ENCODE measurements at regions not wholly inside any gene's neighbourhood (a gene's known extent, or its start where the extent isn't known, plus 50 kb on each side); places are given as distances from the start of the nearest gene placed in this dataset.
A peak's percentile ranks its signal among the peaks of the same experiment; 100 is the strongest.
"Not testable (repeated sequence)": the region's sequence is repeated elsewhere in the genome, so short reads cannot be mapped to it uniquely, and the experiment has no call there.

DNA sequence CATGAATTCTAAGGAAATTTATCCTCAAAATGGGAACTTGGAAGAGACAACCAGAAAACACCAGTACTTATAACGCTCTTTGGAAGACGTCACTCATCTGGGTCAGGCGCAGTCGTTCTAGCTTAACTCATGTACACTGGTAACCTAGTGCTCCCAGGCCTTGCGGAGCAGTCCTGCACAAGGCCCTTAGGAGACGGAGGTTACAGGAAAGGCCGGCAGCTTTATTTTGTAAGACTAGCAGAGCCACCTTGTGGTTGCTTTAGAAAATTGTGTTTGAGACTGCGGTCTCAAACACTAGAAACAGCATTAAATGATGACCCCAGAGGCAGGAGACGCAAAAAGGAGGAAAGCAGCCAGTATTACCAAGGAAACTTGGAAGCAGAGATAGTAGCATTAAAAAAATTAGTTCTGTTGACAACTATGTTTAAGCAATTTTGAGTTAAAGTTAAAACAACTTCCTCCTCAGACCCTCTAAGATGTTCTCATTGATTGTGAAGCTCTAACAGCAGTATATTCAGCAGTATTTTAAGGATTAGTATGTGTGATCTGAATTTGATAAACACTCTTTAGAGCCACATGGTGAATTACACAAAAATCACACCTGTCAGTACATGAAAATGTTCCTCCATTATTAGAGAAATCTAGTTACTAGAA, 141.9 kb upstream of the C2CD4B start:
- intact Hi-C loops (cut with DNase I): loop anchor here in 1 of 2 donors (5.0 to 10.0 kb wide), 2 partner anchors 232 to 435 kb away; no protein-coding TSS in a partner anchor
- DNase-seq (peak; percentile 61), ATAC-seq (peak; percentile 89 to 93)

DNA sequence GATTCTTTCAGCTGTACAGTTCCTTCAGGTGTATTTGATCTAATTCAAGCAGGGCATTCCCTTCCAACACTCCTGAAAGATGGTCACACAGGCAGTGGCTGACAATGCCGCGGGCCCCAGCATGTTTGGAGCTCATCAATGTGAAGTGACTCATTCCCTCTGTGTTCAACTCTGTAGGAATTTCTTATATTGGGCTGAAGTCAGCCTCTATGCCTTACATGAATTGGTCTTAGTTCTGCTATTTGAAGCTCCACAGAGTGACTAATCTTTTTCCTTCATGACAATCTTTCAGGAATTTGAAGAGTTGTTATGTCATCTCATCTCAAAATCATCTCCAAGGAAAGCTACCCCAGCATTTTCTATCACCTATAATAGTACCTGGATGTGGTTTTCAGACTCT, 142.5 kb upstream of the C2CD4B start:
- no peak for DNase-seq
- intact Hi-C loops (cut with DNase I): loop anchor here in 1 of 2 donors (5.0 to 10.0 kb wide), 2 partner anchors 233 to 435 kb away; no protein-coding TSS in a partner anchor
- ATAC-seq: no peak

DNA sequence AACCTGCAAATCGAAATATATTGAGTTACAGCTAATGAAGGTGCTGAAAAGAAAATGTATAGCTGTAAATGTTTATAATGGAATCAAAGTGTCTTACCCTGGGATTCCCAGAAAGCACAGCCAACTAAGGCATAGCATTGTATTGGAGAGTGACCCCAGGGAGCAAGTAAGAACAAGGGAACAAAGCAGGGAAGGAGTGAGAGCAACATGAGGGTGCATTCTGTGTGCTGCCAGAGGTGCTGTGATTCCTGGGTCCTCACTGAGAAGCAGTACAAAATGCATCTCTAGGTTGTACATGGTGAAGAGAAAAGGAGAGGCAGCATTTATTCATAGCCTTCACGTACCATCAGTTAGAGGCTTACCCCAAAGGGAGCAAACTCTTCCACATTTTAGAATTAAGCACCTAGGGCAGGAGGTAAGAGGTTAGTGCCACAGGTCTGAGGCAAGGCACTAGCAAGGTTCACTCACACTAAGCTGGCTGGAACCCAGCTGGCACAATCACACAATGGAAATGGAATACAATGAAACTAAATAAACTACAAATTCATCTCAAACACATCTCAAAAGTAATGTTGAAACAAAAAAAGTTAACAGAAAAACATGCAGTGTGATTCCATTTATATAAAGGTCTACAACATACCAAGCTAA, 151.5 kb upstream of the C2CD4B start:
- ATAC-seq (no peak), DNase-seq (no peak)
- intact Hi-C loops (cut with DNase I): no loop called here

DNA sequence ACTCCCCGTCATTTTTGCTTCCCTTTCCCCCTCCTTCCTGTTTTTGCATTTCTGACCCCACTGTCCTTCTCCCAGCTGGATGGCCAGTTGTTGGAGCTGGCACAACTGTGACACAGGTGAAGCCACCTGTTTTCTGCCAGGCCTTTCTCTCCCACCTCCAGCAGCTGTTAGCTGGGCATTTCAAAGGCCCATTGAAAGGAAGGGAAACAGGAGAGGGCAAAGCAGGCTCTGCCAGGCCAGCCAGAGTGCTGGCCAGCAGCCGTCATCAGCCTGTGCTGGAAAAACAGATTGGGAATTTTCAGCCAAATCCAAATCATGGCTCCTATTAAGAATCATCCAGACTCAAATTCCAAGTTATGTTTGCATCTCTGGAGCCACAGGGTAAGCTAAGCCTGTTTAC, 155.2 kb upstream of the C2CD4B start:
- intact Hi-C loops (cut with DNase I): no loop called here
- no peak for ATAC-seq

DNA sequence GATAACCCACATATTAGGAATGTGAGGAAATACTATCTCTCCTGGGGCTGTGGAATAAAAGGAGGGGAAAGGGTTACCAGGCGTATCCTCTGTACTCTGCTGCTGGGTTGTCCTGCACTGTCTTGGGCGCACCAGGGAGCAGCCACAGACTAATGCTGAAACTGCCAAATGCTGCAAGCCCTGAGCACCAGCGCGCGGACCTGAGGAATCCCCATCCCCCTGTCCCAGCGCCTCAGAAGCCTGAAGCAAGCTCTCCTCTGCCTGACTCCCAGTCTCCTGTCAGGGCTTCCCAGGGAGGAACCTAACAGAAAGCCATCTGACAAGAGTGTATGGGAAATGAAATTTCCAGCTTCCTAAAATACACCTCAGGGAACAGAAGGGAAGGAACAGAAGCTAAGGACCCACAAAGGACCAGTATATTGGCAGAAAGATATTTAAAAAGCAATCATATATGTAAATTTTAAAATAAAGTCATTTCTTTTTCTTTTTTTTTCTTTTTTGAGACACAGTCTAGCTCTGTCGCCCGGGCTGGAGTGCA, 158.3 kb upstream of the C2CD4B start:
- no peak for DNase-seq
- intact Hi-C loops (cut with DNase I): no loop called here
- peak in 1 of 2 donors; percentile 44 for ATAC-seq

More for the DNA sequence above, 155.2 kb upstream of the C2CD4B start:
- DNase-seq: no peak

DNA sequence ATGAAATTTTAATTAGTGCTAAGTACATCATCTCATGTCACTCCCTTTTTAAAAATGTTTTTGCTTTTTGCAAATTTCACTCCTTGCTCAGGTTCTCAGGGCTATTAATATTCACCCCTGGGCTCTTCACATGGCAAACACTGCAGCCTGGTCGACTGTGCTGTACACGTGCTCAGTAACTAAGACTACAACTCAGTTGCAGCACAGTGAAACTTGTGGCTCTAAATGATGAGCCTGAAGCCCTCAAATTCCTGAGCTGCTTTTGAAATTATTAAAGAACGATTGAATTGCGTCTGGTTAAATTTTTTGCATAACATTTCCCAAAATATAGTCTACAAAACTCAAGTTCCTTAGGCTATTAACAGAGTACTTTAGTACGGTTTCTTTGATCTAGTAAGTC, 159.3 kb upstream of the C2CD4B start:
- ATAC-seq: no peak
- intact Hi-C loops (cut with DNase I): no loop called here
- no peak for DNase-seq

DNA sequence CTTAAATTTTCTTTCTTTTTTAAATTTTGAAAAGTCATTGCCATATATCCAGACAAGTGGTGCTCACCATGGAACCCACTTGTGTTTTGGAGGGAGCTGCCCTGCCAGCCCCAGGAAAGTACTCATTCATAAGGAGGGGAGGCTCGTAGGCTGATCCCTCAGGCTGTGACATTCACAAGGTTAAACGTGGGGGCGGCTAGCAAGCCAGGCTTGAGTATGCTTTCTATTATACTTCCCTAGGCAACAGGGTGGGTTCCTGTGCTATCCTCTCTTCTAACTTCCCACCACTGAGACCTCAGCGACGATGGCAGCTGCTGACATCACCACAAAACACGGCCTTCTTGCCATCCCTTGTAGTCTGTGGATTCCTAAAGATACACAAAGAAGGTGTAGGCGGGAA, 160.5 kb upstream of the C2CD4B start:
- DNase-seq (no peak), ATAC-seq (no peak)
- intact Hi-C loops (cut with DNase I): no loop called here

DNA sequence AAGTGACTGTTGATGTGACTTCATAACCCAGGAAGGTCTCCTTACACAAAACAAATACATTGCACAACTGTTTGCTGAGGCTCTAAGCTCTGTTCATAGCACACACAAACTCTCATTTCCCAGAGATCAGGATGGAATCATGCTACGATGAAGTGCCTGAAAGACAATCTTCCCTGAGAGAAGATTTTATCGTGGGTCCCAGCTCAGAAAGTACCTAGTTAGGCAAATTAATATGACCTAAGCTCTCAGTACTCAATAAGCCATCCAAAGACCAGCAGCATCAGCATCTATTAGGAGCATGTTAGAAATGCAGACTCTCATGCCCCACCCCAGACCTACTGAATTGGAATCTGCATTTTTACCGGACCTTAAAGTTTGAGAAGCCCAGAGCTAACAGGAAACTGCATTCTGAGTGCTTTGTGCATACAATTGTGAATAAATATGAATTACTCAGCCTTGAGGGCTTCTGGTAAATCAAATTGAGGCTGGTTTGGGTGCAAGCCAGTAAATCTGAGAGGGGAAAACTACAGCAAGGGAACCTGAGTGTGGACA, 161.5 kb upstream of the C2CD4B start:
- DNase-seq (no peak), ATAC-seq (no peak)
- intact Hi-C loops (cut with DNase I): no loop called here

DNA sequence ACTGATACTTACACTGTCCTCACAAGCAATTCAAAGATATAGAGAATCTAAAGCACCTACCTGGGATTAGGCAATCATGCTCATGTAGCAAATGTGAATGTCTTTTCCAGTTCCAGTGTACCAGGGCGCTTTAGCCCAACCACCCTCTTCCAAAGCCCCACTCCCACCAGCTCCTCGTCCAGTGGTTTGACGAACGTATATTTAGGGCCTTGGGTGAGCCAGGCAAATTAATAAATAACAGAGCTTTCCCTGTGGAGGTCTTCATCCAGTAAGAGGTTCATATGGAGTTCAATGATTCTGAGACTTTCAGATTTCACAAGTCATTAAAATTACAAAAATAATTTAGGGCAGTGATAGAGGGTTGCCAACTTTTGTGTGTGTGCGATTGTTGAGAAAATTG, 162.3 kb upstream of the C2CD4B start:
- no peak for DNase-seq
- intact Hi-C loops (cut with DNase I): no loop called here
- no peak for ATAC-seq

DNA sequence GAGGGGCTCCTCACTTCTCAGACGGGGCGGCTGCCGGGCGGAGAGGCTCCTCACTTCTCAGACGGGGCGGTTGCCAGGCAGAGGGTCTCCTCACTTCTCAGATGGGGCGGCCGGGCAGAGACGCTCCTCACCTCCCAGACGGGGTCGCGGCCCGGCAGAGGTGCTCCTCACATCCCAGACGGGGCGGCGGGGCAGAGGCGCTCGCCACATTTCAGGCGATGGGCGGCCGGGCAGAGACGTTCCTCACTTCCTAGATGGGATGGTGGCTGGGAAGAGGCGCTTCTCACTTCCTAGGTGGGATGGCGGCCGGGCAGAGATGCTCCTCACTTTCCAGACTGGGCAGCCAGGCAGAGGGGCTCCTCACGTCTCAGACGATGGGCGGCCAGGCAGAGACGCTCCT, 167.4 kb upstream of the C2CD4B start:
- intact Hi-C loops (cut with DNase I); ATAC-seq; DNase-seq: not testable (repeated sequence)

DNA sequence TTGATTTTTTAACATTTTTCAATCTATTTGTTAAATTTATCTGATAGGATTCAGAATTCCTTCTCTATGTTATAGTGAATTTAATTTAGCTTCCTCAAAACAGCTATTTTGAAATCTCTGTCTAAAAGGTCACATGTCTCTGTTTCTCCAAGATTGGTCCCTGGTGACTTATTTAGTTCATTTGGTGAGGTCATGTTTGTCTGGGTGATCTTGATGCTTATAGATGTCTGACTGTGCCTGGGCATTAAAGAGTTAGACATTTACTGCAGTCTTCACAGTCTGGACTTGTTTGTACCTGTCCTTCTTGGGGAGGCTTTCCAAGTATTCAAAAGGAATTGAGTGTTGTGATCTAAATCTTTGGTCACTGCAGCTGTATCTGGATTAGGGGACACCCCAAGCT, 169.5 kb upstream of the C2CD4B start:
- DNase-seq (no peak), ATAC-seq (no peak)
- intact Hi-C loops (cut with DNase I): no loop called here

DNA sequence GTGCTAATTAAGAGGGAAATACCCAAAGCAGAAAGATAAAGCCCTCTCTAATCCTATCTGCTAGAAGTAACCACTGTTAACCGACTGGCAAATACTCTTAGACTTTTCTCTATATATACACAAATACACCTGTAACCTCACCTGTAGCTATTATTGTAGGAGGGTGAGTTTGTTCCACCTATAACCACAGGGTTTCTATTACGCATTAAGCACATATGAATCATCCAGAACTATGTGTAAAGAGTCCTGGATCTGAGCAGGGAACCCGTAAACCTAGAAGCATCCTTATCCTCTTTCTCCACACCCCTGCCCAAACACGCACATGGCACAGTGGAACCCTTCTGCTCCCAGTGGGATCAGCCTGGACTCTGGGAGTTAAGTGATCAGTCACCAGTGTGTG, 172.8 kb upstream of the C2CD4B start:
- no peak for ATAC-seq
- intact Hi-C loops (cut with DNase I): no loop called here
- DNase-seq: no peak

DNA sequence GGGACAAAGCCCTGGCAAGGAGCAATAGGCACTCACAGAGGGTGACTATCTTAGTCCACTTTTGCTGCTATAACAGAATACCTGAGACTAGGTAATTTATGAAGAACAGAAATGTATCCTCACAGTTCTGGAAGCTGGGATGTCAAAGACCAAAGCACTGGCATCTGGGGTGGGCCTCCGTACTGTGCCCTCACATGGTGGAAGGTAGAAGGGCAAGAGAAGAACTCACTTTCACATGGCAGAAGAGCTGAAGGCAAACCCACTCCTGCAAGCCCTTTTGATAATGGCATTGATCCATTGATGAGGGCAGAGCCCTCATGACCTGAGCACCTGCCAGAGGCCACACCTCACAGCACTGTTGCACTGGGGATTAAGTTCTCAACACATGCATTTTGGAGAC, 173.4 kb upstream of the C2CD4B start:
- intact Hi-C loops (cut with DNase I): no loop called here
- DNase-seq: no peak

DNA sequence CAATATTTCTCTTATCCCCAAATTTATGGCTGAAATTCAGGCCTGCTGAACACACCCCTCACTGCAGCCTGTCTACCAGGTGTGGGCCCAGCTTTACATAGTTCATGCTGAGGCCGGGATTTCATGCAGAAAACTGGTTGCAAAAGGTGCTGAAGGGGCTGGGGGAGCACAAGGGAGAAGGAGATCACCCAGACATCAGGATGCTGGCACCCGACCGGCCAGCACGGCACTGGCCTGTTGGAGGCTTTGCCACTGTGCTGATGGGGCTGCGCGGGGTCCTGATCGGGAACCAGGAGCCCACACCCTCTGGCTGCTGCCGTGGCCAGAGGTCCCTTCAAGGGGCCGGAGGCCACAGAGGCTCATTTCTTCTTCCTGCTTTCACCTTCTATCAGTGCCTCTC, 177.9 kb upstream of the C2CD4B start:
- intact Hi-C loops (cut with DNase I): no loop called here
- DNase-seq (no peak), ATAC-seq (no peak)

More for the DNA sequence above, 173.4 kb upstream of the C2CD4B start:
- ATAC-seq: no peak

DNA sequence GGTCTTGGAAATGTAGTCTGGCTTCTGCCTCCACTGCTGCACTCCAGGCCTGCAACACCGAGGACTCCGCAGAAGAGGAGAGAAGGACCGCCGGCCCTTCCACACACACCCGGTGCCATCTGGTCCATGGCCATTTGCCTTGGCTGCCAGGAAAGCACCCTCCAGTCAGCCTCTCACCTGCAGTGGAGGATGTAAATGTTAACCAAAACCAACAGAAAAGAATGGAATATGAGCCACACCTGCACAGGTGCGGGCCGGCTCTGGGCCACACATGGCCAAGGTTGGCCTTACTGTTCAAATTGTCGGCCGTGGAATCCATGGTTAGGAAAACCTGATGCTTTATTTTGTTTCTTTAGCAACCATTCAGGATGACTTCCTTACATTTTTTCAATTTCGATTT, 178.3 kb upstream of the C2CD4B start:
- intact Hi-C loops (cut with DNase I): no loop called here
- no peak for DNase-seq
- ATAC-seq: no peak

DNA sequence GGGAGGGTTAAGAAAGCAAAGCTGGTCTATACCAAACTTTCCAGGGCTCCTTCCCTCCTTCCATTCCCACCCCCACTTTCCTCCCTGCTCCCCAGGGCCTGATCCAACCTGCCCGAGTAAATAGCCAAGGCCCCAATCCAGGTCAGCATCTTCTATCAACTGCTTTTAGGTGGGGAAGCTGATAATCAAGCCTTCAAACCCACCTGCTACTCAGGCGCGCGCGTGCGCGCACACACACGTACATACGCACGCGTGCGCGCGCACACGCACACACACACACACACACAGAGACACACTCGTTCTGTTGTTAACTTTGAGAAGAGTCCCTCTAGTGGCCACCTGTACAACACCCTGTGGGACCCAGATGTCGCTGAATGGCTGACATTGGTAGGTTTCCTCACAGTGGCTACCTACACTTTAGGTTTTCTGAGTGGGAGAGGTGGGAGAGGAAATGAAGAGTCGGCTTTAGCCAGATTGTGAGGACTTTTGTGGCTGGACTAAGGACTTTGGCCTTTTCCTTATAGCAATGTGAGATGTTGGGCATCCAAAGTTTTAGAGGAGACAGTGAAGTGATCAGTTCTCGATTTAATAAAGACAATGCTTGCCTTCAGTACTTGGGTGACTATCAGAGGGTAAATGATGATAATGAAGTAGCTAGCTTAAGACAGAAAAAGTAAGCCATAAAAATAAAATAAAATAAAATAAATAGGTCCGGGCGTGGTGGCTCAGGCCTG, 179.9 kb upstream of the C2CD4B start:
- ATAC-seq (peak; percentile 57 to 73), DNase-seq (no peak)
- intact Hi-C loops (cut with DNase I): no loop called here

DNA sequence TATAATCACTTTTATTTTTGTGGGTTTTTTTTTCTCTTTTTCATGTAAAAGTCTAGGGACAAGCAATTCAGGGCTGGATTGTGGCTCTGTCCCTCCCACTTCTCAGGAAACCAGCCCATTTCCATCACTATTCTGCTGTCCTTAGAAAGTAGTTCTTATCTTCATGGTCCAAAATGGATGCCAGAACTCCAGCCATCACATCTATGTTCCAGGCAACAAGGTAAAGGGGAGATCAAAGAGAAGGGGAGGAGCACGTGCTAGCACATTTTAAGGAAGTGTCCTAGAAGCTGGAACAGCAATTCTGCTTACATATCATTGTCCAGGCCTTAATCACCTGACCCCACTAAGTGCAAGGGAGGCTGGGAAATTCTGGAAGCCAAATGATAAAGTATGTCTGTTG, 181.1 kb upstream of the C2CD4B start:
- ATAC-seq: no peak
- intact Hi-C loops (cut with DNase I): no loop called here
- DNase-seq: no peak

DNA sequence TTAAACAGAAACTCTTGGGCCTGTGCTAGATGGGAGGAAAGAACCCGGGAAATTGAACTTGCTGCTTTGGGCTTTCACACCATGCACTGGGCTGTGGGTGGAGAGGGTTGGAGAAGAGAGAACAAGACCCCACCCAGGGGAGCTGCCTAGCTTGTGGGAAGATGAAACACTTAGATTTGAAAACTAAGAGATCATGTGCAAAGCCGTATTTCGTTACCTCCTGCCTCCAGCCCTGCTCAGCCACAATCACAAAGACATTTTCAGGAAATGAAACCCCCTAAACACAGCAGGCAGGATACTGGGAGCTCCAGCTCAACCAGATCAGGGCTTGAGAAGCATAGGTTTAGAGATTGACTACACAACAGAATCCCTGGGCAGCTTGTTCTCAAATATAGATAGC, 183.0 kb upstream of the C2CD4B start:
- intact Hi-C loops (cut with DNase I): no loop called here
- ATAC-seq (no peak), DNase-seq (no peak)

DNA sequence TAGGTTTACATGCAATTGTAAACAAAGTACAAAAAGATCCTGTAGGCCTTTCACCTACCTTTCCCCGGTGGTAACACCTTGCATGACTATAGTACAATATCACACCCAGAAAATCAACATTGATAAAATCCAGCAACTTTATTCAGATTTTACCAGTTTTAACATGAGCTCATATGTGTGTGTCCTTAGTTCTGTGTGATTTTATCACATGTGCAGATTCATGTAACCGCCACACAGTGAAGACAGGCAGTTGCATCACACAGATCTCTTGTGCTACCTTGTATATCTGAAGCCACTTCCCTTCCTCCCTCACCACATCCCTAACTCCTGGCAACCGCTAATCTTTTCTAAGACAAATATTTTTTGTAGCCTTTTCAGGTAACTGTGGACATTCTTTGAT, 183.5 kb upstream of the C2CD4B start:
- ATAC-seq (no peak), DNase-seq (no peak)
- intact Hi-C loops (cut with DNase I): no loop called here

DNA sequence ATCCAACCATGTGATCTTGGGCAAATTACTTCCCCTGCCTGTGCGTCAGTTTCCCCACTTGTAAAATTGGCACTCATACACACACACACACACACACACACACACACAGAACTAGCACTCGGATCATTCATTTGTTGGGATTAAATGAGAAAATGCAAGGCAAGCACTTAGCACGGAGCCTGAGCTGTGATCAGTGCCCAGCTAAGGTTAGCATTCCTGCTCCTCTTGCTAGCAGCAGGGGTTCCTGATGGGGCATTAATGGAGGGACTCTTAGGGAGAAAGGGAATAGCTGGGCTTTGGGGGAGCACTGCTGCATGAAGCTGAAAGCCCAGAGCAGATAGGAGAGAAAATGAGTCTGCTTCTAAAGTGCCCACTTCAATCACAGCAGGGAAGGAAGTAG, 187.7 kb upstream of the C2CD4B start:
- no peak for ATAC-seq
- no peak for DNase-seq
- intact Hi-C loops (cut with DNase I): no loop called here
